ENCODE measurements at regions not wholly inside any gene's neighbourhood (a gene's known extent, or its start where the extent isn't known, plus 50 kb on each side); places are given as distances from the start of the nearest gene placed in this dataset.
"Not testable (repeated sequence)": the region's sequence is repeated elsewhere in the genome, so short reads cannot be mapped to it uniquely, and the experiment has no call there.

DNA sequence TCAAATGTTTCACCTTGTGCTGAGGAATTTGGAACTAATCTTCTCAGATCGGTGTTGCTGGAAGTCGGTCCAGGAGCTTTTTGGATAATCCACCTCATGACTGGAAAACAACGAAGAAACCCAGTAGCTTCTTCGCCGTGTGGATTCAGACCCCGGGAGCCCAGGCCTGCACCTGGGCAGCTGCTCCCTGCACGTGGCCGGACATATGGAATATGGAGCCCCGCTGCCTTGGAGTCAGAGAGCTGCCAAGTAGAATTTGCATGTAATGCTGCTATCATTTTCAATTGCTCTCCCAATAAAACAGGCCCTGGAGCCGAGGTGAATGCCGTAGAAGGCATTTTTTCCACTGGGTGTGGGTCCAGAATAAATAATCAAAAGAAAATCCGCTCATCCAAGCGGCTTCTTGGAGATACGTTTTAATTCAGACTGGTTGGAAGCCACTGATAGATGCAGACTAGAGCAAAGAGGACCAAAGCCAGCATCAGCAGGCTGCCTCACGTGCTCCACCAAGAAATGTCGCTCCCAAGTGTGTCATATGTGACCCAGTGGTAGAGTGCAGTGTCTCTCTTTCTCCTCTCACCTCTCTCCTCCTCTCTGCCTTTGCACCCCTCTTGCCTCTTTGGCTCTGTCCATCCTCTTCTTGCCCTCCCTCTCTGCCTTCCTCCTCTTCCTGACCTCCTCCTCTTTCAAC is 115.3 kb downstream of the ZNF664 start:
- no peaks in the 10 kb centered on the region for H3K27me3 Mint-ChIP-seq (ENCODE audit: low read depth)
- no peak overlapping the region for H3K4me3 Mint-ChIP-seq
- H3K36me3 Mint-ChIP-seq (ENCODE audit: low read depth) = no peaks in the 10 kb centered on the region
- peaks cover 3% of the 10 kb centered on the region for H3K9me3 Mint-ChIP-seq
- no peak overlapping the region for H3K27ac Mint-ChIP-seq
- no peaks in the 10 kb centered on the region for H3K4me1 Mint-ChIP-seq (ENCODE audit: low read depth)

DNA sequence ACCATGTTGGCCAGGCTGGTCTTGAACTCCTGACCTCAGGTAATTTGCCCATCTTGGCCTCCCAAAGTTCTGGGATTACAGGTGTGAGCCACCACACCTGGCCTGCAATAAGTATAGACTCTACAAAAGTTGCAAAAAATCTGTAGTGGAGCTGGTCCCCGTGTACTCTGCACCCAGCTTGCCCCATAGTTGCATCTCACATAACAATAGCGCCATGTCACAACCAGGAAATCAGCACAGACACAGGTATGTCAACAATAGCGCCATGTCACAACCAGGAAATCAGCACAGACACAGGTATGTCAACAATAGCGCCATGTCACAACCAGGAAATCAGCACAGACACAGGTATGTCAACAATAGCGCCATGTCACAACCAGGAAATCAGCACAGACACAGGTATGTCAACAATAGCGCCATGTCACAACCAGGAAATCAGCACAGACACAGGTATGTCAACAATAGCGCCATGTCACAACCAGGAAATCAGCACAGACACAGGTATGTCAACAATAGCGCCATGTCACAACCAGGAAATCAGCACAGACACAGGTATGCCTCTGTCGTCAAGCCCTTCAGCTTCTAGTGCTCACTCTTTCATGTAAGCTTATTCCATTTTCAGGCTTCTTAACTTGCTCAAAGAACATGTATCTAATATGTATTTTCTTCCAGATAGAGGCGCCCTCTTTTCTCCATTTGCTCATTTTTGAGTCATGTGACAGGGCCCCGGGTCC is 116.3 kb downstream of the ZNF664 start:
- H3K36me3 Mint-ChIP-seq (ENCODE audit: low read depth); H3K27me3 Mint-ChIP-seq (ENCODE audit: low read depth); H3K4me1 Mint-ChIP-seq (ENCODE audit: low read depth); H3K27ac Mint-ChIP-seq; H3K4me3 Mint-ChIP-seq; H3K9me3 Mint-ChIP-seq: not testable (repeated sequence)

- H3K4me3 Mint-ChIP-seq = no peak overlapping the region
- no peak overlapping the region for H3K27ac Mint-ChIP-seq
- peaks cover 3% of the 10 kb centered on the region for H3K9me3 Mint-ChIP-seq
- no peaks in the 10 kb centered on the region for H3K27me3 Mint-ChIP-seq (ENCODE audit: low read depth)
- no peaks in the 10 kb centered on the region for H3K4me1 Mint-ChIP-seq (ENCODE audit: low read depth)
- no peaks in the 10 kb centered on the region for H3K36me3 Mint-ChIP-seq (ENCODE audit: low read depth)
Measured at GRCh38 chr12:124091835-124092234, 118.8 kb downstream of the ZNF664 start.

GRCh38 chr12:124092532-124092931 is 119.5 kb downstream of the ZNF664 start:
- not testable (repeated sequence) for H3K9me3 Mint-ChIP-seq; H3K4me3 Mint-ChIP-seq; H3K4me1 Mint-ChIP-seq (ENCODE audit: low read depth); H3K27me3 Mint-ChIP-seq (ENCODE audit: low read depth); H3K36me3 Mint-ChIP-seq (ENCODE audit: low read depth); H3K27ac Mint-ChIP-seq

- H3K9me3 Mint-ChIP-seq = peaks cover 3% of the 10 kb centered on the region
- H3K27me3 Mint-ChIP-seq (ENCODE audit: low read depth) = no peaks in the 10 kb centered on the region
- H3K36me3 Mint-ChIP-seq (ENCODE audit: low read depth) = no peaks in the 10 kb centered on the region
- no peak overlapping the region for H3K4me3 Mint-ChIP-seq
- H3K4me1 Mint-ChIP-seq (ENCODE audit: low read depth) = no peaks in the 10 kb centered on the region
- H3K27ac Mint-ChIP-seq = no peak overlapping the region
Measured at GRCh38 chr12:124093297-124093696, 120.3 kb downstream of the ZNF664 start.

DNA sequence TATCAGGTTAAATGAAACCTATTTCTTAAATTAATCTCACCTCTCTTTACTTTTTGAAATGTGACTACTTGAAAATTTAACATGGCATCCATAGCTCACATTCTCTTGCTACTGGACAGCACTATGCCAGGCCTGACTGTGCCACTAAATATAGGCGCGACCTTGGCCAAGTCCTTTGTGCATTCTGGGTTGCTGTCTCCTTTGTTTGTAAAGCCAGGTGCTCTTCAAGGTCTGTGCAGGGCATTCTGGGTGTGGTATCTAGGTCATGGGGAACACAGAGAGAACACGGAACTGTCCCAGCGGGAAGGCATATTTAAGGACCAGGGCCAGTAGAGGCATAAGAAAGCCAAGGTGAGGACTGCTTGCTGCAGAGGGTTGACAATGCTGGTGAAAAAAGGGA is 121.2 kb downstream of the ZNF664 start:
- Mint-ChIP-seq H3K36me3 (ENCODE audit: low read depth) (no peaks in the 10 kb centered on the region), H3K27me3 (ENCODE audit: low read depth) (peaks cover 4% of the 10 kb centered on the region), H3K27ac (no peak overlapping the region), H3K9me3 (peaks cover 3% of the 10 kb centered on the region), H3K4me3 (no peak overlapping the region), H3K4me1 (ENCODE audit: low read depth) (no peaks in the 10 kb centered on the region)

DNA sequence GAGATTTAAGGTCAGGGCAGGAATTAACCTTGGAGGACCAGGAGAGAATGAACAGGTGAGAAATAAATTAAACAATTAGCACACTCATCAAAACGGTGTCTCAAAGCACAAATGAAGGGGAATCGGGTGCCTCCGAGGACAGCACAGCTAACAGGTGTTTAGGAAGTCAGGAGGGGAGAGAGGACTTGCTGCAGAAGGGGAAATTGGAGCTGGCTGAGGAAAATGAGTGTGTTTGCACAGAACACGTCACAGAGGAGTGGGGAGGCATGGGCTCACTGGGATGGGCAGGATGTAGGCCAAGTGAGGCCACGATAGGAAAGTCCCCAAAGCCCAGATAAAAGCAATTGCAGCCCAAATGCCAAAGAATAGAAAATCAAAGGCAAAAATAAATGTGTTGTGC is 121.7 kb downstream of the ZNF664 start:
- Mint-ChIP-seq H3K4me1 (ENCODE audit: low read depth) (no peaks in the 10 kb centered on the region), H3K27ac (no peak overlapping the region), H3K36me3 (ENCODE audit: low read depth) (no peaks in the 10 kb centered on the region), H3K9me3 (peaks cover 3% of the 10 kb centered on the region), H3K4me3 (no peak overlapping the region), H3K27me3 (ENCODE audit: low read depth) (peaks cover 4% of the 10 kb centered on the region)

- Mint-ChIP-seq H3K4me3 (no peak overlapping the region), H3K9me3 (peaks cover 3% of the 10 kb centered on the region), H3K27ac (no peak overlapping the region), H3K36me3 (ENCODE audit: low read depth) (no peaks in the 10 kb centered on the region), H3K27me3 (ENCODE audit: low read depth) (peaks cover 4% of the 10 kb centered on the region), H3K4me1 (ENCODE audit: low read depth) (no peaks in the 10 kb centered on the region)
Measured at GRCh38 chr12:124096109-124096508, 123.1 kb downstream of the ZNF664 start.

DNA sequence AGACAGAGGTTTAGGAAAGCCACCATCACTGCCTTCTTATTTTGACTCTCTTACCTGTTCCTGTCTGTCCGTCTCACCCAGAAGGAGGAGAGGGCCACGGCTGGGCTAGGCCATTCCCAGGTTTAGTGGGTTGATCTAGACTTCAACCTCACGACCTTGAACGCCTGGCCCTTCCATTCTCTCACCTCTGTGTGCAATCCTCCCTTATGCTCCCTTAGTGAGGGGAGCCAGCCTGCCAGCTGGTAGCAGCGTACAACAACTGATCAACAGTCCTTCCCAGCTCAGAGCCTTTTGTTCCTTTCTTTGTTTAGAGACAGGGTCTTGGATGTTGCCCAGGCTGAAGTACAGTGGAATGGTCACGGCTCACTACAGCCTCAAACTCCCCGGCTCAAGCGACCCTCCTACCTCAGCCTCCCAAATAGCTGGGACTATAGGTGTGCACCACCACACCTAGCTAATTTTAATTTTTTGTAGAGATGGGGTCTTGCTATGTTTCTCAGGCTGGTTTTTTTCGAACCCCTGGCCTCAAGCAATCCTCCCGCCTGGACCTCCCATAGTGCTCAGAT is 123.9 kb downstream of the ZNF664 start:
- Mint-ChIP-seq H3K9me3 (no peaks in the 10 kb centered on the region), H3K4me1 (ENCODE audit: low read depth) (no peaks in the 10 kb centered on the region), H3K27me3 (ENCODE audit: low read depth) (peaks cover 4% of the 10 kb centered on the region), H3K4me3 (no peak overlapping the region), H3K27ac (no peak overlapping the region), H3K36me3 (ENCODE audit: low read depth) (no peaks in the 10 kb centered on the region)

GRCh38 chr12:124097701-124098100 is 124.7 kb downstream of the ZNF664 start:
- no peak overlapping the region for H3K27ac Mint-ChIP-seq
- peaks cover 4% of the 10 kb centered on the region for H3K27me3 Mint-ChIP-seq (ENCODE audit: low read depth)
- H3K4me1 Mint-ChIP-seq (ENCODE audit: low read depth) = no peaks in the 10 kb centered on the region
- no peaks in the 10 kb centered on the region for H3K36me3 Mint-ChIP-seq (ENCODE audit: low read depth)
- H3K4me3 Mint-ChIP-seq = no peak overlapping the region
- H3K9me3 Mint-ChIP-seq = no peaks in the 10 kb centered on the region

GRCh38 chr12:124098101-124098757 is 125.2 kb downstream of the ZNF664 start:
- peaks cover 4% of the 10 kb centered on the region for H3K27me3 Mint-ChIP-seq (ENCODE audit: low read depth)
- H3K4me3 Mint-ChIP-seq = no peak overlapping the region
- no peaks in the 10 kb centered on the region for H3K4me1 Mint-ChIP-seq (ENCODE audit: low read depth)
- no peaks in the 10 kb centered on the region for H3K9me3 Mint-ChIP-seq
- no peaks in the 10 kb centered on the region for H3K36me3 Mint-ChIP-seq (ENCODE audit: low read depth)
- no peak overlapping the region for H3K27ac Mint-ChIP-seq

GRCh38 chr12:124098887-124099286 is 125.9 kb downstream of the ZNF664 start:
- Mint-ChIP-seq H3K27ac (no peak overlapping the region), H3K27me3 (ENCODE audit: low read depth) (peaks cover 4% of the 10 kb centered on the region), H3K4me1 (ENCODE audit: low read depth) (no peaks in the 10 kb centered on the region), H3K4me3 (no peak overlapping the region), H3K9me3 (no peaks in the 10 kb centered on the region), H3K36me3 (ENCODE audit: low read depth) (no peaks in the 10 kb centered on the region)

GRCh38 chr12:124099661-124100060 is 126.6 kb downstream of the ZNF664 start:
- peaks cover 4% of the 10 kb centered on the region for H3K27me3 Mint-ChIP-seq (ENCODE audit: low read depth)
- H3K36me3 Mint-ChIP-seq (ENCODE audit: low read depth) = no peaks in the 10 kb centered on the region
- no peaks in the 10 kb centered on the region for H3K4me1 Mint-ChIP-seq (ENCODE audit: low read depth)
- no peaks in the 10 kb centered on the region for H3K9me3 Mint-ChIP-seq
- H3K4me3 Mint-ChIP-seq = no peak overlapping the region
- no peak overlapping the region for H3K27ac Mint-ChIP-seq

- no peaks in the 10 kb centered on the region for H3K36me3 Mint-ChIP-seq (ENCODE audit: low read depth)
- peaks cover 4% of the 10 kb centered on the region for H3K27me3 Mint-ChIP-seq (ENCODE audit: low read depth)
- no peaks in the 10 kb centered on the region for H3K9me3 Mint-ChIP-seq
- no peak overlapping the region for H3K27ac Mint-ChIP-seq
- H3K4me3 Mint-ChIP-seq = no peak overlapping the region
- H3K4me1 Mint-ChIP-seq (ENCODE audit: low read depth) = no peaks in the 10 kb centered on the region
Measured at GRCh38 chr12:124100572-124101178, 127.7 kb downstream of the ZNF664 start.
